Activated T-helper 17 cell treated with anti-CD3 and anti-CD28 coated beads, Interleukin-2, amount 50 U/mL, for 72 hours (primary cell): ENCODE measurements at regions not wholly inside any gene's neighbourhood (a gene's known extent, or its start where the extent isn't known, plus 50 kb on each side); places are given as distances from the start of the nearest gene placed in this dataset.

Experiments
- ATAC-seq: fragments of 150-1000 bp; cut with Tn5 transposase; replicated peaks from 2 replicates; pipeline ENCODE4 v1.10.0; 2021; ENCODE audit warnings: mild to moderate bottlenecking, moderate library complexity
- H3K27ac Mint-ChIP-seq: one replicate; pipeline ENCODE4 v1.8.0; 2022; ENCODE audit warnings: mixed read lengths
- H3K27me3 Mint-ChIP-seq: one replicate; pipeline ENCODE4 v1.8.0; 2022; ENCODE audit warnings: mixed read lengths
- H3K36me3 Mint-ChIP-seq: one replicate; pipeline ENCODE4 v1.8.0; 2022; ENCODE audit warnings: low read depth, mild to moderate bottlenecking, mixed read lengths
- H3K4me1 Mint-ChIP-seq: one replicate; pipeline ENCODE4 v1.8.0; 2022; ENCODE audit warnings: mixed read lengths
- H3K4me3 Mint-ChIP-seq: one replicate; pipeline ENCODE4 v1.8.0; 2022; ENCODE audit warnings: mild to moderate bottlenecking, mixed read lengths
- H3K9me3 Mint-ChIP-seq: one replicate; pipeline ENCODE4 v1.8.0; 2022; ENCODE audit warnings: mixed read lengths

GRCh38 chr1:18535391-18536210 is 54.9 kb downstream of the KLHDC7A start:
- peaks cover 40% of the 10 kb centered on the region for H3K27me3 Mint-ChIP-seq
- no peak for ATAC-seq
- no peaks in the 10 kb centered on the region for H3K9me3 Mint-ChIP-seq
- H3K4me3 Mint-ChIP-seq, result no peak overlapping the region
- no peak overlapping the region for H3K27ac Mint-ChIP-seq
- H3K4me1 Mint-ChIP-seq, result no peaks in the 10 kb centered on the region
- no peaks in the 10 kb centered on the region for H3K36me3 Mint-ChIP-seq

- no peaks in the 10 kb centered on the region for H3K4me1 Mint-ChIP-seq
- H3K4me3 Mint-ChIP-seq, result no peak overlapping the region
- no peaks in the 10 kb centered on the region for H3K36me3 Mint-ChIP-seq
- peaks cover 37% of the 10 kb centered on the region for H3K27me3 Mint-ChIP-seq
- ATAC-seq, result no peak
- no peaks in the 10 kb centered on the region for H3K9me3 Mint-ChIP-seq
- no peak overlapping the region for H3K27ac Mint-ChIP-seq
Observed at GRCh38 chr1:18536356-18536755, 55.6 kb downstream of the KLHDC7A start.

- no peaks in the 10 kb centered on the region for H3K4me1 Mint-ChIP-seq
- no peak overlapping the region for H3K4me3 Mint-ChIP-seq
- H3K27ac Mint-ChIP-seq, result no peak overlapping the region
- H3K27me3 Mint-ChIP-seq, result peaks cover 36% of the 10 kb centered on the region
- no peak for ATAC-seq
- H3K9me3 Mint-ChIP-seq, result no peaks in the 10 kb centered on the region
- no peaks in the 10 kb centered on the region for H3K36me3 Mint-ChIP-seq
Observed at GRCh38 chr1:18536915-18537314, 56.2 kb downstream of the KLHDC7A start.

GRCh38 chr1:18537386-18538306 is 56.9 kb downstream of the KLHDC7A start:
- no peak for ATAC-seq
- Mint-ChIP-seq H3K36me3 (no peaks in the 10 kb centered on the region), H3K27ac (no peak overlapping the region), H3K9me3 (no peaks in the 10 kb centered on the region), H3K4me3 (no peak overlapping the region), H3K4me1 (no peaks in the 10 kb centered on the region), H3K27me3 (peaks cover 41% of the 10 kb centered on the region)

GRCh38 chr1:18539171-18539570 is 58.4 kb downstream of the KLHDC7A start:
- no peak for ATAC-seq
- H3K27me3 Mint-ChIP-seq, result peaks cover 47% of the 10 kb centered on the region
- no peak overlapping the region for H3K27ac Mint-ChIP-seq
- no peaks in the 10 kb centered on the region for H3K9me3 Mint-ChIP-seq
- no peaks in the 10 kb centered on the region for H3K4me1 Mint-ChIP-seq
- H3K4me3 Mint-ChIP-seq, result no peak overlapping the region
- H3K36me3 Mint-ChIP-seq, result no peaks in the 10 kb centered on the region

GRCh38 chr1:18540136-18540765 is 59.5 kb downstream of the KLHDC7A start:
- no peaks in the 10 kb centered on the region for H3K36me3 Mint-ChIP-seq
- H3K27ac Mint-ChIP-seq, result no peak overlapping the region
- peaks cover 45% of the 10 kb centered on the region for H3K27me3 Mint-ChIP-seq
- no peak overlapping the region for H3K4me3 Mint-ChIP-seq
- H3K4me1 Mint-ChIP-seq, result no peaks in the 10 kb centered on the region
- ATAC-seq, result no peak
- H3K9me3 Mint-ChIP-seq, result no peaks in the 10 kb centered on the region

- Mint-ChIP-seq H3K4me3 (no peak overlapping the region), H3K27me3 (peaks cover 46% of the 10 kb centered on the region), H3K27ac (no peak overlapping the region), H3K9me3 (no peaks in the 10 kb centered on the region), H3K4me1 (no peaks in the 10 kb centered on the region), H3K36me3 (no peaks in the 10 kb centered on the region)
- no peak for ATAC-seq
Observed at GRCh38 chr1:18541046-18541795, 60.5 kb downstream of the KLHDC7A start.

- H3K4me3 Mint-ChIP-seq, result no peak overlapping the region
- H3K36me3 Mint-ChIP-seq, result no peaks in the 10 kb centered on the region
- ATAC-seq, result no peak
- H3K27me3 Mint-ChIP-seq, result peaks cover 49% of the 10 kb centered on the region
- no peak overlapping the region for H3K27ac Mint-ChIP-seq
- no peaks in the 10 kb centered on the region for H3K4me1 Mint-ChIP-seq
- no peaks in the 10 kb centered on the region for H3K9me3 Mint-ChIP-seq
Observed at GRCh38 chr1:18542351-18542750, 61.6 kb downstream of the KLHDC7A start.

- H3K27me3 Mint-ChIP-seq, result peaks cover 48% of the 10 kb centered on the region
- no peaks in the 10 kb centered on the region for H3K9me3 Mint-ChIP-seq
- no peak overlapping the region for H3K27ac Mint-ChIP-seq
- no peaks in the 10 kb centered on the region for H3K4me1 Mint-ChIP-seq
- H3K4me3 Mint-ChIP-seq, result no peak overlapping the region
- H3K36me3 Mint-ChIP-seq, result no peaks in the 10 kb centered on the region
- no peak for ATAC-seq
Observed at GRCh38 chr1:18546026-18546425, 65.3 kb downstream of the KLHDC7A start.

- Mint-ChIP-seq H3K9me3 (no peaks in the 10 kb centered on the region), H3K4me3 (no peak overlapping the region), H3K27me3 (peaks cover 39% of the 10 kb centered on the region), H3K36me3 (no peaks in the 10 kb centered on the region), H3K4me1 (no peaks in the 10 kb centered on the region), H3K27ac (no peak overlapping the region)
- ATAC-seq, result no peak
Observed at GRCh38 chr1:18547460-18547859, 66.7 kb downstream of the KLHDC7A start.

- no peaks in the 10 kb centered on the region for H3K36me3 Mint-ChIP-seq
- no peaks in the 10 kb centered on the region for H3K9me3 Mint-ChIP-seq
- no peak for ATAC-seq
- H3K27ac Mint-ChIP-seq, result no peak overlapping the region
- no peaks in the 10 kb centered on the region for H3K4me1 Mint-ChIP-seq
- peaks cover 38% of the 10 kb centered on the region for H3K27me3 Mint-ChIP-seq
- H3K4me3 Mint-ChIP-seq, result no peak overlapping the region
Observed at GRCh38 chr1:18548643-18549042, 67.9 kb downstream of the KLHDC7A start.

- Mint-ChIP-seq H3K4me3 (no peak overlapping the region), H3K27ac (no peak overlapping the region), H3K9me3 (no peaks in the 10 kb centered on the region), H3K4me1 (no peaks in the 10 kb centered on the region), H3K27me3 (peaks cover 42% of the 10 kb centered on the region), H3K36me3 (no peaks in the 10 kb centered on the region)
- ATAC-seq, result no peak
Observed at GRCh38 chr1:18549106-18549505, 68.4 kb downstream of the KLHDC7A start.

GRCh38 chr1:18549906-18550305 is 69.2 kb downstream of the KLHDC7A start:
- H3K27me3 Mint-ChIP-seq, result peaks cover 42% of the 10 kb centered on the region
- no peak overlapping the region for H3K27ac Mint-ChIP-seq
- ATAC-seq, result no peak
- H3K9me3 Mint-ChIP-seq, result no peaks in the 10 kb centered on the region
- no peaks in the 10 kb centered on the region for H3K36me3 Mint-ChIP-seq
- no peak overlapping the region for H3K4me3 Mint-ChIP-seq
- no peaks in the 10 kb centered on the region for H3K4me1 Mint-ChIP-seq

- Mint-ChIP-seq H3K27ac (no peak overlapping the region), H3K36me3 (no peaks in the 10 kb centered on the region), H3K4me1 (no peaks in the 10 kb centered on the region), H3K9me3 (no peaks in the 10 kb centered on the region), H3K4me3 (no peak overlapping the region), H3K27me3 (peaks cover 44% of the 10 kb centered on the region)
- no peak for ATAC-seq
Observed at GRCh38 chr1:18552631-18553030, 71.9 kb downstream of the KLHDC7A start.
